Limb (tissue), 2 donors: ENCODE measurements at regions not wholly inside any gene's neighbourhood (a gene's known extent, or its start where the extent isn't known, plus 50 kb on each side); places are given as distances from the start of the nearest gene placed in this dataset.

ENCODE experiments used
- DNase-seq, 2 donors: peaks; one replicate each; pipeline ENCODE4 v3.0.0-alpha.2; 2016; ENCODE audit errors: extremely low spot score in 2 of 2

DNA sequence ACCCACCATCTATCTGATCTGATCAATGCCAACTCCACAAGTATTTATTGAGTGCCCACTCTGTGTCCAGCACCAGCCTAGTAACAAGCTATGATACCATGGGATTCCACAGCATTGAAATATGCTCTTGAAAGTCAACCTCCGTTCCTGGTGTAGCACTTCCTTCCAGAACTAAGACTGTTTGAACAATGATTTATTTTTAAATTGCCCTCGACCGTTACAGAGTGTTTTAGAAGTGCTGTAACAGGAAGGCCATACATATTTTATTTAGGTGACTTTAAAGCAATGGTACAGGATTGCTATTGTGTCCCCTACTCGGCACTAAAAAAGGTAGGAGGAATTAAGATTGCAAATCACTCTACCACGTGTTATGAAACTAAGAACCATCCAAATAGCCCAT, 225.6 kb downstream of the TEX36 start:
- no peak for DNase-seq

DNA sequence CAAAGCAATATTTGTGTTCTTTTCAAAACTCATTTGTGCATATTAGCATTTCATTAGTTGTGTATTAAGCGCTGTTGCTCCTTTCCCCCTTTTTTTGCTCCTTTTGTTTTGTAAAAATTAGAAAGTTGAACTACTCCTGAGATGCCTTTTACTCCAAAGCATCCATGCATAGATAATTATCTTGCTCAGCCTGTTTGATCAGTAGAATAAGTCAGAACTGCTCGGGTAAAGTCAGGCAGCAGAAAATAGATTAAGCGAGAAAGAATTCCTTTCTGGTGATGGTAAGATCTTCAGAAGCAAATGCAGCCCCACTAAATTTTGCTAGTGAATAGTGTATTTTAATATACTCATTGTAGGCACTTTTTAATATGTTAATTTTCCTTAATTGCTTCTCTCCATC, 227.1 kb downstream of the TEX36 start:
- no peak for DNase-seq

- no peak for DNase-seq
These were observed 227.5 kb downstream of the TEX36 start for GRCh38 chr10:125455431-125455830.

DNA sequence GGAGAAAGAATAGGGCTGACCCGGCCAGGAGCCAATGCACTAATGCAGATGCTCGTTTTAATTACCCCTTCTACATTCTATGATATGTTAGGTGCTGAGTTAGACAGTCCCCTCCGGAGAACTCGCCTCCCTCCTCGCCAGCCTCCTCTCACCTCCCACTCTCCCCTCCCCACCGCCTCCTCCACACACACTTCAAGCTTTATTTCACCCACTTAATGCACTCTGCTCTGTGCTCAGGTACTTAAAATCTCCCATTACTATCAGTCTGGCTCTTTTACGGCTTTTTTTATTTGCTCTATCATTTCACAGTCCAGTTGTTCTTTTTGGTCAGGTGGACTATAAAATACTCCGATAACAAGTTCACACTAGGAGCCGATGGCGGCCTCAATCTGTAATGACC, 231.6 kb downstream of the TEX36 start:
- no peak for DNase-seq

GRCh38 chr10:125450218-125450617, 232.7 kb downstream of the TEX36 start:
- no peak for DNase-seq

DNA sequence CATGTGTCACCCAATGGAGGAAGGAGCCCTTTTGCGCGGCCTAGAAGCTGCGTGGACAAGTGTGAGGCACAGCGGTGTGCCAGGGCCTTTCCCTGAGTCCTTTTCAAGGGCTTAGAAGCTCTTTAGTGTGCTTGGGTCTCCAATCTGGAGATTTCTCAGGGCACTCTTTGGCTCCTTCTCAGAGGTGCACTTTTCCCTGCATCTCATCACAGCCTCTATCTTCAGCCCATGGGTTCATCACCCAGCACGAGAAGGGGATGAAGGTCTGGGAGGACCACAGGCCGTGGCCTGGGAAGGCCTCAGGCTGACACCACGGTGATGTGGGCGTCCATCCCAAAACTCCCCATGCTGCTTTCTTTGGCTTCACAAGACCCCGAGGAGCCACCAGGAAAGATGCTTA, 233.4 kb downstream of the TEX36 start:
- DNase-seq = no peak

GRCh38 chr10:125448596-125448995, 234.4 kb downstream of the TEX36 start:
- DNase-seq = no peak

- DNase-seq = no peak
These were observed 238.2 kb downstream of the TEX36 start for GRCh38 chr10:125444790-125445189.

GRCh38 chr10:125442856-125443540, 240.0 kb downstream of the TEX36 start:
- no peak for DNase-seq

DNA sequence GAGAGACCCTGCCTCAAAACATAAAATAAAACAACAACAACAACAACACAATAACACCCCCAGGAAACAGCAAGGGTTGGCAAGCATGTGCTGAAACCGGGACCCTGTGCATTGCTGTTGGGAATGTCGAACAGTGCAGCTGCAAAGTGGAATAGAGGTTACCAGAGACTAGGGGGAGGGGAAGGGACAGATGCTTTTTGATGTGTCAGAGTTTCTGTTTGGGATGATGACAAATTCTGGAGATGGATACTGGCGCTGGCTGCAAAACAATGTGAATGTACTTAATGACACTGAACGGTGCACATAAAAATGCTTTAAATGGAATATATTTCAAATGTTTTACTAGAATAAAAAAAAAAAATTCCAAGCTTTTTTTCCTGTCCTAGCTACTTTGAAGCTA, 241.8 kb downstream of the TEX36 start:
- peak in 1 of 2 donors; percentile 1 for DNase-seq

GRCh38 chr10:125431149-125431548, 251.8 kb downstream of the TEX36 start:
- no peak for DNase-seq

DNA sequence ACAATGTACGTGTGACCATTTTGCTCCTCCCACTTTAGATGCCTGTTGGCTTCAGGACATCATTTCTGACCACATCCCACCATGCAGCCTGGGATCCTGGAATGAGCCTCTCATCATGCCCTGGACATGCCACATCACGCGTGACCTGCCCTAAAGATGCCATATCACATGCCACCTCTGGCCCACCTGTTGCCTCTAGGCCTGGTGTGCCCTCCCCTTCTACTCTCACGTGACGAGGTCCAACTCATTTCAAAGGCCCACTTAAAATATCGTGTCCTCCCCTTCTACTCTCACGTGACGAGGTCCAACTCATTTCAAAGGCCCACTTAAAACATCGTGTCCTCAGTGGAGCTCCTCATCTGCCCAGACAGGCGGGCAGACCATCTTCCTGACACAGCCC, 254.9 kb downstream of the TEX36 start:
- DNase-seq = no peak

- DNase-seq = no peak
These were observed 258.6 kb downstream of the TEX36 start for GRCh38 chr10:125424191-125424847.

DNA sequence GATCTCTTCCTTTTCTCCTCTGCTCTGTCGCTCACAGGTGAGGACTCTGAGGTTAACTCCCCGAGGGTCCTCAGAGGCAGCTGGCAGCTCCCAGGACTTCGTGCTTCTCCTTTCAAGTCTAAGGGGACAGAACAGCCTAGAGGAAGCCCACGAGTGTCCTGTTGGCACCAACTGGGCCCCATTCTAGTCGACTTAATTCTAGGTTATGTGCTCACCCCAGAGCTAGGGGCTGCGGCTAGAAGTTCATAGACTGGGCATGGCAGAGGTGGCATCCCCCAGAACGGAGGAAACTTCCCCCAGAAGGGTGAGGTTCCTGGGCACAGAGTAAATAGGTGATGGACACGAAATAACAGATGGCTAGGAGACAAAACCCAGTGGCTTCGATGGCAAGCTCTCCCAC, 259.4 kb downstream of the TEX36 start:
- no peak for DNase-seq

DNA sequence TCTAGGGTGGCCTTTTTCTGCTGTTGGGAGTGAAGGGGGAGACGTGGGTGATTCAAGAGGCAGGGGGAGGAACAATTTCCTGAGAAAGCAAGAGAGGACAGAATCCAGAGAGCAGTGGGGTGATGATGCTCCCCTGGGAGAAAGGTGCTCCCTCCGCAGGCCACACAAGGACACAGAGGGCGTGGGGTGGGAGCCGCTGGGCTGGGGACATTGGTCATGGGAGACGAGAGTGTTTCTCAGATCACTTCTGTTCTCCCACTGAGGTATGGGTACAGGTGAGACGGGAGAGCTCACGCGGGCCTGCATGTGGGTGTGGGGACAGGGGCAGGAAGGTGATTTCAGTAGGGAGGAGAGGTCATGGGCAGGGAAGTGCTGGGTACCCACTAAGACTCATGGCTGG, 259.5 kb upstream of the CTBP2 start:
- no peak for DNase-seq

GRCh38 chr10:125419146-125419545, 258.8 kb upstream of the CTBP2 start:
- no peak for DNase-seq

DNA sequence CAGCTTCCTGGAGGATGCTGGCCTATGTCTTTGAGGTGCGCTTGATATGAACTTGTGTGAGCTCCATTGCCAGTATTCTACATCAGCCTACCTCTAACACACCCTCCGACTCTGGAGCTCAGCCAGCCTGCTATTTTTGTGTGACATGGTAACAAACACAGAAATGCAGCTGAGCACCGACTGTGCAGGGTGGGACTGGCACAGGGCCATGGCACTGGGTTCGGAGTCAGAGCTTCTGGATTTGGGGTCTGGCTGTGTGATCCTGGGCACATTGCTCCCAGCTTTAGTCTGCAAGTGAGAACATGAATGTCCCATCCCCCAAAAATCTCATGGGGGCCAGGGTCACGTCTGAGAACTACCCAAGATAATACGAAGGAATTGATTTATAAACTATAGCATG, 257.2 kb upstream of the CTBP2 start:
- no peak for DNase-seq

DNA sequence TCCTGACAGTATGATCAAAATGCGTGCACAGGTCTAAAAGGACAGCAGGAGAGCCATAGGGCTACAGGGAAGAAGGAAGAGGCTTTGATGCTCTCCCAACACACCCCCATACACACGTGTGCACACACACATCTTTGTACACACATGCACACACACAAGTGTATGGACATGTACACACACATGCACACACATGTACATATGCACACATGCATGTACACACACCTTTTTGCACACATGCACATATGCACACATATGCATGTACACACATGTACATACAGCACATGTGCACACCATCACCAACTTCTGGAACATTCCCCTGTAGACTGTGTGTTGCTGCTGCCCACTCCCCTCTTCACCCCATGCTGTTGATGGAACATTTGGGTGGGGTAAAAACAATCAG, 255.6 kb upstream of the CTBP2 start:
- DNase-seq = no peak

DNA sequence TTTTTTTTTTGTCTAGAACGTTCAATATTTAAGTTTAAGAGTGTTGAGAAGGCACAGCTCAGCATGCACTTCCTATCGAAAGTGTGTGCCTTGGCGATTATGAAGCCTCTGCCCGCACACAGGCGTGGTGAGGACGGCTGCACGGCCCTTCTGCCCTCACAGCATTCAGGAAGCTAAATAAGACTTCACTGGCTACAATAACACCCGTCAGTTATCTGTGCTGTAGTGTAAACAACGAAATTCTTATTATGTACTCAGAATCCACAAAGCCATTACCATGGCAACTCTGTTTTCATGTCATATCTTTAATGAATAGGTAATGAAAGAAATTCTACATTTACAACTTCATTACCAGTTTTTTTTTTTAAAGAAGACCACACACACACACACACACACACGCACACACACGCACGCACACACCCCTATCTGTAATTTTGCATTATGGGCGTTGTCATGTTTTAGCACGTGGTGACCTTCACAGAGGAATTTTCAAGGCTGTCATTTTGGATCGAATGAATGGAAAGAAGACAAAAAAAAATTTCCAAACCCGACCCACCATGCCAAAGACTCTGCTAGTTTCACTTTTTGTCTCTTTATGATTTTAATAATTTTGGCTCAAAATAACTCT, 254.8 kb upstream of the CTBP2 start:
- no peak for DNase-seq

DNA sequence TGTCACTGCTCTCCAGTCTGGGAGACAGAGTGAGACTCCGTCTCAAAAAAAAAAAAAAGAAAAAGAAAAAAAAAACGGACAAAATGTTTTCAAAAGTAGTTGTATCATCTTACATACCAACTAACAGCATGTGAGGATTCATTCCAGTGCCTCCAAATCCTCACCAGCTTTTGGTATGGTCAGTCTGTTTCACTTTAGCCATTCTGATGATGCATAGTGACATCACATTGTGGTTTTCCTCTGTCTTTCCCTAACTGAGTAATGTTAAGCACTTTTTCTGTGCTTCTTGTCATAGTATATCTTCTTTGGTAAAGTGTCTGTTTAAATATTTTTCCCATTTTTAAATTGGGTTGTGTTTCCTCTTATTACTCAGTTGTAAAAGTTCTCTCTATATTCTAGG, 251.4 kb upstream of the CTBP2 start:
- DNase-seq = no peak

GRCh38 chr10:125409756-125410155, 249.4 kb upstream of the CTBP2 start:
- no peak for DNase-seq

DNA sequence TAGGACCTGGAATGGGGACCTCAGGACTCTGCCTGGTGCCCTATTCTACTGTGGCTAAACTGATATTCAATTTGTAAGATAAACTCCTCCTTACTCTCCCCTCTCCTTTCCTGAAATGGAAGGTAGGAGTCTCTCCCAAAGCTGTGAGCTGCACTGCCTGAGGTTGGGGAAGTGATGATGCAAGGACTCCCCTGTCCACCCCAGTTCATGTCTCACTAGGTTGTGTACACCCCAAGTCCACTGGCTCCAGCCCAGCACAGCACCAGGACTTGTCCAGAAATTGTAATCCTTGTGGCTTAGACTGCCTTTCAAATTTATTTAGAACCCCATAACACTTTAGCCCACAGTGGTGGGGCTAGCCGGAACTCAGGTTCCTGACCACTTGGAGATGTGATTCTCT, 247.2 kb upstream of the CTBP2 start:
- no peak for DNase-seq

DNA sequence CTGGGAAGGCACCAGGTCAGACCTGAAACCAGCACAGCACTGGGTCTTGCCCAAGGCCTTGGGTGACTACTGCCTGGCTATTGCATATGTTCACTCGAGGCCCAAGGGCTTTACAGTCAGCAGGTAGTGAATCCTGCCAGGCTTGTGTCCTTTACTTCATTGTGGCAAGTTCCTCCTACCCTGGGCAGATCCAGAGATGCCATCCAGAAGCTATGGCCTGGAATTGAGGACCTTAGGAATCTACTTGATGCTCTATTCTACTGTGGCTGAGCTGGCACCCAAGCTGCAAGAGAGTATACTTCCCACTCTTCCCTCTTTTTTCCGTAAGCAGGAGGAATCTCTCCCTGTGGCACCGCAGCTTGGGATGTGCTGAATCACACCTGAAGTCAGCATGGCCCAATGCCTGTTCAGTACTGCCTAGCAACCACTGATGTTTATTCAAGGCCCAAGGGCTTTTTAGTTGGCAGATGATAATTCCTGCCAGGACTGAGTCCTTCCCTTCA, 246.7 kb upstream of the CTBP2 start:
- no peak for DNase-seq
